BE2C (cell line): ENCODE measurements at regions not wholly inside any gene's neighbourhood (a gene's known extent, or its start where the extent isn't known, plus 50 kb on each side); places are given as distances from the start of the nearest gene placed in this dataset.

Experiments
- DNase-seq: peaks from one replicate; pipeline ENCODE4 v3.0.0-alpha.2; 2020
- H3K27me3 ChIP-seq: fragments of 250-450 bp; sonication (Bioruptor Pico); 2 replicates; pipeline ENCODE4 v1.5.1; 2020; ENCODE audit warnings: mild to moderate bottlenecking
- H3K36me3 ChIP-seq: fragments of 250-450 bp; sonication (Bioruptor Pico); 2 replicates; pipeline ENCODE4 v1.5.1; 2020; ENCODE audit warnings: mild to moderate bottlenecking
- H3K4me1 ChIP-seq: fragments of 250-450 bp; sonication (Bioruptor Pico); 2 replicates; pipeline ENCODE4 v1.5.1; 2020
- H3K4me3 ChIP-seq: 2 replicates; pipeline ENCODE4 v1.5.1; 2011; ENCODE audit warnings: low read depth, low read length
- H3K9me3 ChIP-seq: fragments of 250-450 bp; sonication (Bioruptor Pico); 2 replicates; pipeline ENCODE4 v1.5.1; 2020
- CTCF ChIP-seq: IDR thresholded peaks from 2 replicates; pipeline ENCODE4 v1.5.1; 2012; ENCODE audit warnings: mild to moderate bottlenecking, low read depth, low read length

- no peaks in the 10 kb centered on the region for H3K27me3 ChIP-seq
- TF ChIP-seq CTCF, result peak; percentile 91
- H3K4me1 ChIP-seq, result no peaks in the 10 kb centered on the region
- DNase-seq, result peak; percentile 27
- H3K4me3 ChIP-seq, result no peak overlapping the region
- no peaks in the 10 kb centered on the region for H3K36me3 ChIP-seq
- no peaks in the 10 kb centered on the region for H3K9me3 ChIP-seq
Observed at GRCh38 chr2:41782306-41783158, 265.3 kb upstream of the PKDCC start.

DNA sequence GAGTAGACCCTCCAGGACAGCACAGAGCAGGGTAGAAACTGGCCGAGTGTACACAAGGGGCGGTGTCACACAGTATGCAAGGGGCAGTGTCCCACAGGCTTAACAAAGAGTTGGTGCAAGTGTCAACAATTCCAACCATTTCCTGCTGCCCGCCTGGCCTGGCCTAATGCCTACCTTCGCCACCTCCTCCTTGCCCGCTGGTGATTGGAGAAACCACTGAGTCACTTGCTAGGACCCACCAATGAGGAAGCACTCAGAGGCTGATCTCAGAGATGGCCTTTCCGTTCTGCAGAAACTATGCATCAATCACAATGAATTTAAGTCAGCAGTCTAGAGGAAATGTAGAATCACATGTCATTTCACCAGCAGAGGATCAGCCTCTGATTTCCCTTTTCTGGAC lies 263.3 kb upstream of the PKDCC start:
- H3K36me3 ChIP-seq, result no peaks in the 10 kb centered on the region
- no peak for TF ChIP-seq CTCF
- H3K4me1 ChIP-seq, result no peaks in the 10 kb centered on the region
- no peaks in the 10 kb centered on the region for H3K27me3 ChIP-seq
- H3K9me3 ChIP-seq, result no peaks in the 10 kb centered on the region
- no peak for DNase-seq
- H3K4me3 ChIP-seq, result no peak overlapping the region

- Histone ChIP-seq H3K27me3 (no peaks in the 10 kb centered on the region), H3K4me3 (no peak overlapping the region), H3K9me3 (no peaks in the 10 kb centered on the region), H3K36me3 (no peaks in the 10 kb centered on the region), H3K4me1 (no peaks in the 10 kb centered on the region)
- TF ChIP-seq CTCF, result no peak
- peak; percentile 41 for DNase-seq
Observed at GRCh38 chr2:41785251-41786022, 262.4 kb upstream of the PKDCC start.

- DNase-seq, result no peak
- no peak overlapping the region for H3K4me3 ChIP-seq
Observed at GRCh38 chr2:41791523-41791922, 256.3 kb upstream of the PKDCC start.

GRCh38 chr2:41803361-41803760 lies 244.5 kb upstream of the PKDCC start:
- Histone ChIP-seq H3K36me3 (no peaks in the 10 kb centered on the region), H3K27me3 (peaks cover 6% of the 10 kb centered on the region; the same call in 1 of the 2 replicates), H3K9me3 (no peaks in the 10 kb centered on the region), H3K4me3 (no peak overlapping the region), H3K4me1 (no peaks in the 10 kb centered on the region)
- TF ChIP-seq CTCF, result no peak
- DNase-seq, result no peak

More at GRCh38 chr2:41791523-41791922, 256.3 kb upstream of the PKDCC start:
- Histone ChIP-seq H3K9me3 (no peaks in the 10 kb centered on the region), H3K27me3 (no peaks in the 10 kb centered on the region), H3K36me3 (no peaks in the 10 kb centered on the region), H3K4me1 (no peaks in the 10 kb centered on the region)
- TF ChIP-seq CTCF, result no peak
